ENCODE measurements at regions not wholly inside any gene's neighbourhood (a gene's known extent, or its start where the extent isn't known, plus 50 kb on each side); places are given as distances from the start of the nearest gene placed in this dataset.

- no peaks in the 10 kb centered on the region for H3K27me3 ChIP-seq
- H3K27ac ChIP-seq: no peak overlapping the region
- DNase-seq (no peak), ATAC-seq (no peak)
- TF ChIP-seq CTCF (IDR thresholded peaks at IDR 0.05): no peak
- intact Hi-C loops (cut with DNase I): no loop called here
- H3K4me1 ChIP-seq: no peaks in the 10 kb centered on the region
- H3K36me3 ChIP-seq: no peaks in the 10 kb centered on the region
- H3K4me3 ChIP-seq: no peak overlapping the region
- H3K9me3 ChIP-seq: no peaks in the 10 kb centered on the region
These were observed 1133.6 kb upstream of the ZEB2 start for GRCh38 chr2:145653553-145653952.

DNA sequence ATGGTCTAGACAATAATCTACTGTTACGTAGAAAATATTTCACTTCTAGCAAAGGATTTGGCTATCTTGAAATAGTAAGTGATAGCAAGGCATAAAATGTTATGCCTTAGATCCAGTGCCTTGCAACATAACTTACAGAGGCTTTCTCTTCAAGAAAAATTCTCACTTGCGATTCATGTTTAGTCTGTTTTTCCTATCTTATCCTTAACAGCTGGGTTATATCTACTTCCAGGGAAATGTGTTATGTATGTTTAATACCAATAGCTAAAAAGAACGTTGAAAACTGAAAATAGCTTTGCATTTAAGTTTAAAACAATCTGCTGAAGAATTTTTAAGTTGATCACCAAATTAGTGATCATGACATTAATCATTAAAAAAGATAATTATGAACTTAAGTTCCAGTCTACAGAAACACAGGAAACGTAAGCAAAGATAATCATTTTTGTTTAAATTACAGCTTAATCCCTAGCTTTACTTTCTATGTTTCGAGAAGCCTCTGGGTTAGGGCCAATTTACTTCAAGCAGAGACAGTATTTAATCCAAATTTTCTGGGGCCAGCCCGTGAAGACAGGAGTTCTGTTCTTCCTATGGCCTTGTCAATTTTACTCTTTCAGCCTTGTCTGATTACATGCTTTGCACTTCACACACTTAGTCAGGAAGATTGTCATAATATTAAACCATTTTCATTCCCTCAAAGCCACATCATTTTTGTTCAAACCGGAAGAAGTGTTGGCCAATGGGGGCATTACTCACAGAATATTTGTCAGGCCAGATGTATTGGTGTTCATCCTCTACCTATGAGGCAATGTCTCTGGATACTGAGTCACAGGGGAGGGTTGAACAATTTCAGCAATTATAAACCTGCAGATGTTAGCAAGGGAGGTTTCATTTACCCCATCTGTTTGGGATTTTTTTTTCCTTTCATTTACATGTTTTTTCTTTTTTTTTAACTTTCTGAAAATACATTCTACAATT lies 1132.9 kb upstream of the ZEB2 start:
- TF ChIP-seq CTCF (IDR thresholded peaks at IDR 0.05): no peak
- ATAC-seq: no peak
- intact Hi-C loops (cut with DNase I): no loop called here
- no peaks in the 10 kb centered on the region for H3K9me3 ChIP-seq
- H3K27me3 ChIP-seq: no peaks in the 10 kb centered on the region
- H3K27ac ChIP-seq: no peak overlapping the region
- no peak overlapping the region for H3K4me3 ChIP-seq
- no peaks in the 10 kb centered on the region for H3K36me3 ChIP-seq
- no peaks in the 10 kb centered on the region for H3K4me1 ChIP-seq
- DNase-seq: peak in 2 of 4 donors; percentile 78 to 82

- Histone ChIP-seq H3K4me3 (no peak overlapping the region), H3K4me1 (no peaks in the 10 kb centered on the region), H3K9me3 (no peaks in the 10 kb centered on the region), H3K36me3 (no peaks in the 10 kb centered on the region), H3K27me3 (no peaks in the 10 kb centered on the region), H3K27ac (no peak overlapping the region)
- ATAC-seq (no peak), DNase-seq (peak in 2 of 4 donors; percentile 53 to 67)
- no peak for TF ChIP-seq CTCF (IDR thresholded peaks at IDR 0.05)
- intact Hi-C loops (cut with DNase I): no loop called here
These were observed 1132.1 kb upstream of the ZEB2 start for GRCh38 chr2:145652036-145652435.

DNA sequence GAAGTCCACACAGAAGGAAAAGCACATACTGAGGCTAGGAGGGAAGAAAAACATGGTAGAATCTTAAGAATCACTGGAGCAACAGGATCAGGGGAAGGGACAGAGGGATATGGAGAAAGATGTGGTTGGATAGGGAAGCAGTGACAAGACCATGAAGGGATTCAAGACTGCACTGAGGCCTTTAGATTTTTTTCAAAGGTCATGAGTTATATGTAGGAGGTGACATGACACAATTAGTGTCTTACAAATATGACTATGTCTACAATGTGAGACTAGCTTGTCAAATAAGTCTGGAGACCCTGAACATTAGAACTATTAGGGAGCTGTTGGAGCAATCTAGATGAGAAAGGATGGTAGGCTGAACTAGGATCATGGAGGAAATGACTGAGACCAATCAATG lies 1130.3 kb upstream of the ZEB2 start:
- Histone ChIP-seq H3K27me3 (no peaks in the 10 kb centered on the region), H3K9me3 (no peaks in the 10 kb centered on the region), H3K27ac (no peak overlapping the region), H3K4me3 (no peak overlapping the region), H3K36me3 (no peaks in the 10 kb centered on the region), H3K4me1 (no peaks in the 10 kb centered on the region)
- intact Hi-C loops (cut with DNase I): no loop called here
- DNase-seq (no peak), ATAC-seq (no peak)
- TF ChIP-seq CTCF (IDR thresholded peaks at IDR 0.05): no peak

DNA sequence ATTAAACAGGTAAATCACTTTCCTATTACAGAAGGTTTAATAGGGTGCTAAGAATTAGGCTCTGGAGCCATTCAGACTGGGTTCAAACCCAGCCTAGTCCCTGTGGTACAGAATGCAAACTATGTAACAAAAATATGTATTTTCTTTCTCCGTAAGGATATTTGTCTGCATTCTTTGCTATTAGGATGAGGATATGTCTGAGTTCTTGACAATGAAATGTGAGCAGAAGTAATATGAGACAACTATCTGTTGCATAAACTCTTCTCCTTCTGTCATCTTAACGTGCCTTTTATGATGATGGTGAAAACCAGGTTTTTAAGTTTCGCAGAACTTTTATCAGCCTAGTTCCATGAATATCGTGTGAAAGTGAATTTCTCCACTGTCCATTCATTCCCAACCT lies 1129.1 kb upstream of the ZEB2 start:
- Histone ChIP-seq H3K9me3 (no peaks in the 10 kb centered on the region), H3K36me3 (no peaks in the 10 kb centered on the region), H3K27ac (no peak overlapping the region), H3K4me3 (no peak overlapping the region), H3K27me3 (no peaks in the 10 kb centered on the region), H3K4me1 (no peaks in the 10 kb centered on the region)
- intact Hi-C loops (cut with DNase I): no loop called here
- no peak for TF ChIP-seq CTCF (IDR thresholded peaks at IDR 0.05)
- no peak for DNase-seq
- no peak for ATAC-seq

Measured in left lung (tissue), 4 donors.